OCI-LY3 (cell line): ENCODE measurements at regions not wholly inside any gene's neighbourhood (a gene's known extent, or its start where the extent isn't known, plus 50 kb on each side); places are given as distances from the start of the nearest gene placed in this dataset.

Experiments
- EZH2phosphoT487 ChIP-seq: fragments of 200-600 bp; shearing (Covaris generic); IDR thresholded peaks from 2 replicates; pipeline ENCODE4 v1.6.1; 2018; ENCODE audit warnings: antibody characterized with exemption, mixed run types, low read depth
- TF ChIP-seq, protein P1 (sequence below): fragments of 200-600, 300-600 bp; sonication (generic); IDR thresholded peaks from 2 replicates; pipeline ENCODE4 v1.5.1; 2014; ENCODE audit warnings: antibody characterized with exemption, low read length, low read depth

DNA sequence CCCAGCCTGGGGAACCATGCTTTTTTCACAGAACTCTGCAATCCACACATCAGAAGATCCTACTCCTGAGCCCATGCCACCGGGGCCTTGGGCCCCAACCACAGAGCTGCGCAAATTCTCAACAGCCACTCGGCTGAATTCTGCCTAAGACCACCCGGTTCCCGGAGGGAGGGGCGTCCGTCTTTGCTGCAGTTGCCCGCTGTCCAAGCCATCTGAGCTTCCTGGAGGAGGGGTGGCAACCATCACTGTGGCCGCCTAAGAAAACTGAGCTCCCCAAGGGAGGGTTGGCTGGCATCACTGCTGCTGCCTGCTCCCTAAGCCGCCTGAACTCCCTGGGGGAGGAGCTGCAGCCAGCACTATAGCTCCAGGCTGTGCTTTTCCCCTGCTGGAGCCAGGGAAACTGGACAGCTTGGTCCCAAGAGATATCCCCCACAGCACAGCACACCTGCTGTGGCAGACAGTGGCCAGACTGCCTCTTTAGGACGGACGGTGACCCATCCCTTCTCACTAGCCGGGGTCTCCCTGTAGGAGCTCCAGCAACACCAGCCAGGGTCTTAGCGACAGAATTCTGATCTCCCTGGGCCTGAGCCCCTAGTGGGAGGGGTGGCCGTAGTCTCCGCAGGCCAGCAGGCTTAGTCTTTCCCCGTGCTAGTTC lies 1411.6 kb upstream of the CDH2 start:
- TF ChIP-seq, protein P1, sequence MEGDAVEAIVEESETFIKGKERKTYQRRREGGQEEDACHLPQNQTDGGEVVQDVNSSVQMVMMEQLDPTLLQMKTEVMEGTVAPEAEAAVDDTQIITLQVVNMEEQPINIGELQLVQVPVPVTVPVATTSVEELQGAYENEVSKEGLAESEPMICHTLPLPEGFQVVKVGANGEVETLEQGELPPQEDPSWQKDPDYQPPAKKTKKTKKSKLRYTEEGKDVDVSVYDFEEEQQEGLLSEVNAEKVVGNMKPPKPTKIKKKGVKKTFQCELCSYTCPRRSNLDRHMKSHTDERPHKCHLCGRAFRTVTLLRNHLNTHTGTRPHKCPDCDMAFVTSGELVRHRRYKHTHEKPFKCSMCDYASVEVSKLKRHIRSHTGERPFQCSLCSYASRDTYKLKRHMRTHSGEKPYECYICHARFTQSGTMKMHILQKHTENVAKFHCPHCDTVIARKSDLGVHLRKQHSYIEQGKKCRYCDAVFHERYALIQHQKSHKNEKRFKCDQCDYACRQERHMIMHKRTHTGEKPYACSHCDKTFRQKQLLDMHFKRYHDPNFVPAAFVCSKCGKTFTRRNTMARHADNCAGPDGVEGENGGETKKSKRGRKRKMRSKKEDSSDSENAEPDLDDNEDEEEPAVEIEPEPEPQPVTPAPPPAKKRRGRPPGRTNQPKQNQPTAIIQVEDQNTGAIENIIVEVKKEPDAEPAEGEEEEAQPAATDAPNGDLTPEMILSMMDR = no peak
- TF ChIP-seq EZH2phosphoT487 = no peak
